Endothelial cell of umbilical vein (primary cell): ENCODE measurements at regions not wholly inside any gene's neighbourhood (a gene's known extent, or its start where the extent isn't known, plus 50 kb on each side); places are given as distances from the start of the nearest gene placed in this dataset.

ENCODE experiments used
- BruUV-seq: library from RNA; stranded (reverse); fragments of 400-500 nt; replicated peaks from 2 replicates; lab custom pipeline; 2021; lab: Mats Ljungman, UMichigan
- CTCF ChIA-PET: fragments of 300-600, 350-600 bp; sonication (Branson Sonifier 250); formaldehyde crosslinking; loops from one replicate; lab custom pipeline; 2021; ENCODE audit warnings: antibody characterized with exemption, inconsistent platforms; lab: Charles Lee
- POLR2A ChIA-PET: fragments of 300-600, 350-600 bp; sonication (Branson Sonifier 250); formaldehyde crosslinking; loops from one replicate; lab custom pipeline; 2021; ENCODE audit warnings: antibody characterized with exemption, inconsistent platforms; lab: Charles Lee
- DNase-seq: peaks from one replicate; pipeline ENCODE4 v3.0.0-alpha.2; 2011; ENCODE audit warnings: low read depth, low spot score
- FAIRE-seq: peaks from 2 replicates; lab custom pipeline; 2011; peaks lifted over from hg19 to GRCh38; lab: Jason Lieb, UNC
- H2AFZ ChIP-seq: 2 replicates; pipeline ENCODE4 v1.6.0; 2012; ENCODE audit warnings: low read depth, low read length, control low read depth, inconsistent platforms
- H3K27ac ChIP-seq: 2 replicates; pipeline ENCODE4 v1.5.1; 2011; ENCODE audit warnings: low read depth, mild to moderate bottlenecking, control low read depth, low read length, moderate library complexity; ENCODE audit not compliant: insufficient read depth
- H3K27me3 ChIP-seq, 2 experiments: 2 replicates each; pipeline versions ENCODE4 v1.6.0 to v1.6.1; 2011; ENCODE audit warnings: low read length in 2 of 2, mixed read lengths in 1 of 2; ENCODE audit not compliant: control insufficient read depth in 2 of 2, insufficient read depth in 2 of 2
- H3K36me3 ChIP-seq, 2 experiments: 2 replicates in 1 of 2; 3 replicates in 1 of 2; pipeline ENCODE4 v1.5.1; 2011; ENCODE audit warnings: low read length in 2 of 2, mild to moderate bottlenecking in 1 of 2, moderate library complexity in 1 of 2; ENCODE audit not compliant: control insufficient read depth in 2 of 2, insufficient read depth in 2 of 2; ENCODE audit errors: extremely low read depth in 1 of 2
- H3K4me1 ChIP-seq: 3 replicates; pipeline ENCODE4 v1.5.1; 2011; ENCODE audit warnings: mild to moderate bottlenecking, low read length; ENCODE audit not compliant: control insufficient read depth, insufficient read depth; ENCODE audit errors: extremely low read depth
- H3K4me2 ChIP-seq: 2 replicates; pipeline ENCODE4 v1.6.1; 2011; ENCODE audit warnings: low read length, control low read depth, mixed read lengths; ENCODE audit not compliant: insufficient read depth
- H3K4me3 ChIP-seq, 3 experiments: fragments of 200-600 bp in 1 of 3; sonication (generic), shearing (Covaris generic) in 1 of 3; replicated peaks in 1 of 3; 2 replicates each; pipeline ENCODE4 v1.5.1; 2011 to 2016; ENCODE audit warnings: control low read depth in 3 of 3, low read length in 3 of 3, mild to moderate bottlenecking in 2 of 3, inconsistent platforms in 1 of 3, low read depth in 1 of 3, moderate library complexity in 1 of 3; ENCODE audit not compliant: insufficient read depth in 1 of 3
- H3K79me2 ChIP-seq: 2 replicates; pipeline ENCODE4 v1.6.0; 2012; ENCODE audit warnings: low read length, inconsistent platforms; ENCODE audit not compliant: control insufficient read depth, insufficient read depth
- H3K9ac ChIP-seq: replicated peaks from 2 replicates; pipeline ENCODE3; 2011; ENCODE audit warnings: low read length, control low read depth; ENCODE audit not compliant: insufficient read depth; ENCODE audit errors: extremely low read depth
- H3K9me1 ChIP-seq: replicated peaks from 3 replicates; pipeline ENCODE4 v1.6.0; 2011; ENCODE audit warnings: mild to moderate bottlenecking, low read length; ENCODE audit not compliant: control insufficient read depth, insufficient read depth; ENCODE audit errors: extremely low read depth
- H3K9me3 ChIP-seq: replicated peaks from 2 replicates; pipeline ENCODE4 v1.5.1; 2012; ENCODE audit warnings: low read length, inconsistent platforms; ENCODE audit not compliant: control insufficient read depth, insufficient read depth
- H4K20me1 ChIP-seq: replicated peaks from 2 replicates; pipeline ENCODE3; 2011; ENCODE audit warnings: mild to moderate bottlenecking, low read length; ENCODE audit not compliant: control insufficient read depth, insufficient read depth; ENCODE audit errors: extremely low read depth
- GATA2 ChIP-seq: IDR thresholded peaks from 2 replicates; pipeline ENCODE4 v1.7.0; 2011; ENCODE audit warnings: low read depth, mild to moderate bottlenecking, moderate library complexity, mixed read lengths, low read length; ENCODE audit not compliant: insufficient read length, insufficient read depth
- JUN ChIP-seq: IDR thresholded peaks from 2 replicates; pipeline ENCODE4 v1.6.1; 2011; ENCODE audit warnings: borderline replicate concordance, low read depth; ENCODE audit not compliant: insufficient read length, insufficient read depth
- MAX ChIP-seq: IDR thresholded peaks from 2 replicates; pipeline ENCODE4 v1.6.1; 2011; ENCODE audit not compliant: insufficient read depth, insufficient read length
- MYC ChIP-seq: IDR thresholded peaks from one replicate; pipeline ENCODE4 v1.6.1; 2011; ENCODE audit warnings: mild to moderate bottlenecking, low read depth, low read length
- POLR2A ChIP-seq: IDR thresholded peaks from 2 replicates; pipeline ENCODE4 v1.6.1; 2012; ENCODE audit warnings: low read depth, mild to moderate bottlenecking, control low read depth, low read length
- POLR2AphosphoS5 ChIP-seq: IDR thresholded peaks from 2 replicates; pipeline ENCODE4 v1.6.1; 2012; ENCODE audit warnings: low read depth, mild to moderate bottlenecking, control low read depth, low read length, moderate library complexity; ENCODE audit not compliant: insufficient read depth
- dilution Hi-C: fragments of 300-500 bp; cut with MboI; formaldehyde crosslinking; loops from one replicate; pipeline ENCODE4 v1.15.0; 2019; ENCODE audit warnings: low sequenced_read_pairs; ENCODE audit not compliant: extremely low pct_ligation_motif_present
- intact Hi-C: fragments of 100-400 bp; cut with micrococcal nuclease; formaldehyde crosslinking; loops from one replicate; pipeline ENCODE4 v1.10.0; 2022

- H2AFZ ChIP-seq, result no peak overlapping the region
- BruUV-seq, result no TSS peak
- H3K27me3 ChIP-seq, result no peaks in the 10 kb centered on the region
- dilution Hi-C loops (no loop called here), intact Hi-C loops (no loop called here)
- ChIA-PET CTCF (no interaction called here), POLR2A (no interaction called here)
- H3K4me2 ChIP-seq, result no peak overlapping the region
- no peaks in the 10 kb centered on the region for H3K4me1 ChIP-seq
- TF ChIP-seq POLR2AphosphoS5 (no peak), GATA2 (no peak), JUN (no peak), MYC (no peak), MAX (no peak), POLR2A (no peak)
- H3K9ac ChIP-seq, result no peak overlapping the region
- H3K9me3 ChIP-seq, result no peaks in the 10 kb centered on the region
- no peaks in the 10 kb centered on the region for H3K9me1 ChIP-seq
- H3K27ac ChIP-seq, result no peak overlapping the region
- H3K4me3 ChIP-seq, result no peak overlapping the region
- DNase-seq (no peak), FAIRE-seq (no peak)
- no peaks in the 10 kb centered on the region for H3K79me2 ChIP-seq
- H4K20me1 ChIP-seq, result no peaks in the 10 kb centered on the region
- no peaks in the 10 kb centered on the region for H3K36me3 ChIP-seq
Observed at GRCh38 chr15:53203454-53203853, 413.3 kb upstream of the ONECUT1 start.

- intact Hi-C loops, result no loop called here
- no peak for TF ChIP-seq POLR2A
- Histone ChIP-seq H3K9ac (no peak overlapping the region), H3K27ac (no peak overlapping the region), H3K4me2 (no peak overlapping the region), H3K79me2 (no peaks in the 10 kb centered on the region), H3K4me3 (no peak overlapping the region), H3K36me3 (no peaks in the 10 kb centered on the region), H3K9me3 (no peaks in the 10 kb centered on the region), H3K4me1 (no peaks in the 10 kb centered on the region), H2AFZ (no peak overlapping the region), H3K27me3 (no peaks in the 10 kb centered on the region), H3K9me1 (no peaks in the 10 kb centered on the region), H4K20me1 (no peaks in the 10 kb centered on the region)
- FAIRE-seq (no peak), DNase-seq (no peak)
- POLR2A ChIA-PET, result no interaction called here
- dilution Hi-C loops, result no loop called here
- BruUV-seq, result no TSS peak
- CTCF ChIA-PET, result no interaction called here
Observed at GRCh38 chr15:53202876-53203275, 412.7 kb upstream of the ONECUT1 start.
